Stimulated activated CD4-positive, alpha-beta T cell treated with anti-CD3 and anti-CD28 coated beads, Interleukin-4, amount 100 ng/mL, for 4 hours (primary cell): ENCODE measurements at regions not wholly inside any gene's neighbourhood (a gene's known extent, or its start where the extent isn't known, plus 50 kb on each side); places are given as distances from the start of the nearest gene placed in this dataset.
"Not testable (repeated sequence)": the region's sequence is repeated elsewhere in the genome, so short reads cannot be mapped to it uniquely, and the experiment has no call there.

Experiments
- DNase-seq, 2 experiments: peaks; one replicate each; pipeline ENCODE4 v3.0.0-alpha.2; 2020

DNA sequence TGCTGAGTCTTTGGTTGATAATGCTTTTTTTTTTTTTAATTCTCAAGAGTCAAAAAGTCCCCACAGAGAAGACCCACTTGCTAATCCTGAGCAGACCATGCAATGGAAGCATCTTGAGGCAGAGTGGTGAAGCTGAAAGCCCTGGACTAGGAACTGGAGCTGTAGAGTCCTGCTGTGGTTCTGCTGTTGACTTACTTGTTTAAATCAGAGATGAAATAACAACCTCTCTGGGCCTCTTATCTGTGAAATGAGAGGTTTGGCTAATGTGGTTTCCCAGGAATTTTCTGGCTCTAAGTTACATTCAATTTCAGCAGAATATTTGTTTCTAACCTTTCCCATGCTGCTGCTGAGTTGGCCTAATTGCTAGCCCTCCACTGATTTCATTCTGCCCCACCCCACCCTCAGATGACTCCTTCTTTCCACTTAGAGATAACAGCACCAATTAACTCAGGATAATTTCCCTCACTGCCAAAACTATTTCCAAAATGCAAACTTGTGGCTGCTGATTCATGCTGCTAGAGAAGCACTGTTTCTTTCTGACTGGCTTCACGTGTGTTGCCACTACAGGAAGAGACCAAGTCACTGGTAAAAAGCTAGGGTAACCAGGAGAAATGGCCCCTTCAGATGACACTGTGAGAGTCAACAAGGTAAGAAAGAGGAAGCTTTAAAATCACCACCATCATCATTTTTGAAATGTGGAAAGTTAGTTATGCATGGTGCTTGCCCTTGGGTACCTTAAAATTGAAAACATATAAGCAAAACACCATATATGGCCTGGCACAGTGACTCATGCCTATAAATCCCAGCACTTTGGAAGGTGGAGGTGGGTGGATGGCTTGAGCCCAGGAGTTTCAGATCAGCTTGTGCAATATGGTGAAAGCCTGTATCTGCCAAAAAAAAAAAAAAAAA lies 326.4 kb downstream of the DCHS2 start:
- no peak for DNase-seq

DNA sequence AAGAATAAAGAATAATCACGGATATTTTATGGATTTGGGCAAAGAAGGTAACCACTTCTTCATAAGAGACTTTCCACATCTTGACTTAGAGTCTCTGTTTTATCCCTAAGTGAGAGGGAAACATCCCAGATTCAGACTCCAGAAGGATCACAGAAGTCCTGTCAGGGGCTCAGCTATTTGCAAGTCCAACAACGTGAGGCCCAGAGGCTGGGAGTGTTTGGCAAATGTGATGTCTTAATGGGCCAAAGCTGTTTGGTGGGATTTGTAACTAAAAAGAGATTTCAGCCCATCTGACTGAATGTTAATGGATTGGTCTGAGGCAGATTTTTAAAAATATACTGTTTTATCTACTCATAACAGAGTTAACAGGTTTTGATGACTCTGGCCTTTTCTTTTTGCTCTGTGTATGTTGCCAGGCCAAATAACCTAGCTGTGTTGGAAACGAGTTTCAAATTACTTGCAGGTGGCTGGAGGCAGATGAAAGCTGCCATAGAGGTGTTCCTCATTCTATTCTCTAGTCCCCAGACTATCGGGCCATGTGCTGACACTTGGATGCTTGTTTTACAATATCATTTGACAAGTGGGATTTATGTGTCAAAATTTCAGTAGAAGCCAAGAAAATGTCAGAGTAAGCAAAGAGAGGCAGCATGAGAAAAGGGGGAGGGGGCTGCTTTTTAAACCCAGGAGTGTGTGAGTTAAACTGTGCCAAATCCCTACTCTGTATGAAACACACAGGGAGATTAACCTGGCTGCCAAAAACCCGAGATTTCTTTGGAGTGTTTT lies 330.9 kb downstream of the DCHS2 start:
- DNase-seq = no peak

- DNase-seq = no peak
These were observed 333.0 kb downstream of the DCHS2 start for GRCh38 chr4:154158361-154159155.

DNA sequence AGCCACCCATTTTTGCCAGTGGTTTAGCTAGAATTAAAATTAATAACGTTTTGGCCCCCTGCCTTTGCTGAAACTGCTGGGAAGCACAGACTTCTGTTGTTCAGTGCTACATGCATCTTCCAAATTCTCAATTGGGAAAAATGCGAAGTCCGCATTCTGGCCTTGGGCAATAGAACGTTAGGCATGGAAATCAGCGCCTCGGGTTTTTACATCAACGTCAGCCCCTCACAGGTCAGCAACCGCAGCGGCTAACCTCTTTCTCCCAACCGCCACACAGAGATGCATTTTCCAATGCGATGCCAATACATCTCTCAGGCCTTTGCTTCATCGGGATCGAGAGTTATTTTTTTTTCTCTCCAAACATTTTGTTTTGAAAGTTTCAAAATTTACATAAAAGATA lies 339.1 kb downstream of the DCHS2 start:
- no peak for DNase-seq

- not testable (repeated sequence) for DNase-seq
These were observed 342.4 kb downstream of the DCHS2 start for GRCh38 chr4:154149236-154149635.

- no peak for DNase-seq
These were observed 347.9 kb downstream of the DCHS2 start for GRCh38 chr4:154143720-154144119.

- DNase-seq = no peak
These were observed 348.9 kb downstream of the DCHS2 start for GRCh38 chr4:154142664-154143063.

GRCh38 chr4:154140869-154141268 lies 350.7 kb downstream of the DCHS2 start:
- no peak for DNase-seq

DNA sequence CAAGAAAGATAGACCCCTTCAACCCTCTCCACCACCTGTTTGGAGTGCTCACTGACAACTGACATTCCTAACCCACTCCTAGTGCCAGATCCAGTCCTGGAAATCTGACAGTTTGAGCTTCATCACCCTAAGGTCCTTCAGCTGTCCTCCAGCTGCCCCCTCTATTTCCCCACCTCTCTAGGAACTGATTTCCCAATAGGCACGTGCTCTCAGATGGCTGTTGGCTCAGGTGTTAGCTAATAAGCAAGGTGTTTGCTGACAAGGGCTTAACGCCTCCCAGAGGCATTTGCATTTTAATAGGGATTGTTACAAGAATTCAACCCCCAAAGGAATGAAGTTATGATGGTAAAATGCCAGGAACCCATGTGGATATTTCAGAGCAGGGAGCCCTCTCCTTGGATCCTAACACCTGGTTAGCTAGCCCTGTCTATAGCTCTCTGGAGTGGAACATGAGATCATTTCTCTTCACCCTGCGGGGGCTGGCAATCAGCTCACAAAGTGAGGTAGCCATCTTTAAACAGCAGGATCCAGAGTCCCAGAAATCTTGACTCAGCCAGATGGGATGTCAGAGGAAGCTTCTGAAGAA lies 348.5 kb upstream of the SFRP2 start:
- DNase-seq = no peak

GRCh38 chr4:154135576-154135975 lies 346.7 kb upstream of the SFRP2 start:
- DNase-seq = no peak

- no peak for DNase-seq
These were observed 343.5 kb upstream of the SFRP2 start for GRCh38 chr4:154132406-154132805.

DNA sequence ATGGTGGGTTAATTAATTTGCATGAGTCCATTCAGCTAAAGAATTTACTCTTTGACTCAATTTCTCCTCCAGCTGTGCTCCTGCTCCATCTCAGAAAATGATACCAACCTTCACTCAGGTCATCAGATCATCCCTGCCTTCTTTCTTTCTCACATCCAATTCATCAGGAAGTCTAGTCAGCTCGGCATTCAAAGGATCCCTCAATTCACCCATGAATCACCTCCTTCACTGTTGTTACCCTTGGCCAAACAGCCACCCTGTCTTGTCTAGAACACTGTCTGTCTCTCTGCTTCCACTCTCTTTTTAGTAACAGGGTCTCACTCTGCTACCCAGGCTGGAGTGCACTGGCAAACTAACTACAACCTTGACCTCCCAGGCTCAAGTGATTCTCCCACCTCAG lies 337.4 kb upstream of the SFRP2 start:
- DNase-seq = no peak

- DNase-seq = no peak
These were observed 336.5 kb upstream of the SFRP2 start for GRCh38 chr4:154125340-154125739.

DNA sequence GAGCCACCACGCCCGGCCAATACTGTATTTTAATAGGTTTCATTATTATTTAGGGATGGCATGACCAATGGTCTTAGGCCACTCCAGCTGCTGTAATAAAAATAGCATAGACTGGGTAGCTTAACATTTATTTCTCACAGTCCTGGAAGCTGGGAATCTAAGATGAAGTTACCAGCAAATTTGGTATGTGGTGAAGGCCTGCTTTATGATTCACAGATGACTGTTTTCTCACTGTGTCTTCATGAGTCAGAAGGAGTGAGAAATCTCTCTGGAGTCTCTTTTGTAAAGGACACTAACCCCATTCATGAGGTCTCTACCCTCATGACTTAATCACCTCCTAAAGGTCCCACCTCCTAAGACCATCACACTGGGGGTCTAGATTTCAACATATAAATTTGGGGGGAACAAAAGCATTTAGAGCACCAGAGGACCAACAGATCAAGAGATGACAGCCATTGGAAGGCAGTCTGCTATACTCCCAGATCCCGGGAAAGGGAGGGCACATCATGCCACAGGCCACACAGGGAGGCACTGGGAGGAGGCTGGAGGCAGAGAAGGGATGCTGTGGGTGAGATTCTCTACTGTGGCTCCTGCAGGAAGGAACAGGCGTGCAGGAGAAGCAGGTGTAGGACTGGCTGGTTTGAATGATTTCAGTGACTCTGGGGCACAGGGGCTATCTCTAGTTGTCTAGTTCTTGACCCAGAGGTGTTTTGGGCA lies 335.8 kb upstream of the SFRP2 start:
- no peak for DNase-seq

GRCh38 chr4:154123897-154124296 lies 335.0 kb upstream of the SFRP2 start:
- DNase-seq = no peak

DNA sequence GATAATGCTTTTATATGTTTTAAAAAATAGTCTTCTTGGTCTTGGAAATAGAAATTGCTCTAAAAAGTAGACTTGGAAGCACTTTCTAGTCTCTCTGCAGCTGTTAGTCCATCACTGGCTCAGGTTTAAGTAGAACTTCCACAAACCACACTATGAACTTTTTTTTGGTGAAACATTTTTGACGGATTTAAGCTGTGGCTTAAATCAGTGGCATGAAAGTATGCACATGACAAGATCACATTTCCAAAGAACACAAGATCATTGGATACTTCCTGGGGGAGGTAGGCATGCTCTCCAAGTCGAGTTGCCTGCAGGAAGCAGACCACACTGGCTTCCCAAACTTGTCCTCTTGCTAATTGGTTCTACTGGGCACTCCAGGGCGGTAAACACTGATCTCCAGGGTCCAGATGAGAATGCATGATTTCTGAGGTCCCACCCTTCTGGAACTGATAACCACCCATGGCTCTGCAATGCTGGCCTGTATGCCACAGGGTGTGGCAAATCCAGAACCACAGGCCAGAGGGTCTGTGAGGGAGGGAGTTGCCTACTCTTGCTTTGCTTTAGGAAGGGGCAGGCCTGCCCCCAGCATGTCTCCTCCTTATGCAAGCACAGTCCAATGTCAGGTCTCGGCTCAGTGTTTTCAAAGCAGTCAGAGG lies 331.9 kb upstream of the SFRP2 start:
- no peak for DNase-seq

DNA sequence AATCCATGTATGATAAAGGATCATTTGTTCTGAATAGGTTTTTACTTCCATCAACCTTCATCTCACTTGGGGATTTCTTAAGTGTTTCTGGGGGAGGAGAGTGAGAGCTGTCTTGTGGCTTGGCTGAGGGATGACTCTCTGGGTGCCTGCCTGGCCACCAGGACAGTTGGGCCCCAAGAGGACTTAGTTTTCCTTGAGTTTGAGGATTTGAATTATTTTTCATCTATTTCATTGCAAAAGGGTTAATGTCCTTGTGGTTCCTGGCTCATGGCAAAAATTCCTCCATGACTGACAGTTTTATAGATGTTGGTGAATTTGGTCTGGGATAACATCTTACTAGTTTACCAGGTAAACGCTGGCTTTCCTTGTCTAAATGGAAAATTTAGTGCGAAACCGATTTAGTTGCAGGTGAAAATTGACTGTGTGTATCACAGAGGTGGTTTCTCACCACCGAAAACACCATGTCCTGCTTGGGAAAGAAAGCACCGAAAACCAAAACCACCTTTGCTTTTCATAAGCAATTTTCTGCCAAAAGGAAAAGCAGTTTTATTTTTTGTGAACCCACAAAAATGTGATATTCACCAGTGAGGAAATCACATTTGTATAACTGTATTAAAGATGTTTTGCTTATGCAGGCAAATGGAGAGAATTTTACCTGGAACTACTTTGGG lies 331.3 kb upstream of the SFRP2 start:
- DNase-seq = no peak

DNA sequence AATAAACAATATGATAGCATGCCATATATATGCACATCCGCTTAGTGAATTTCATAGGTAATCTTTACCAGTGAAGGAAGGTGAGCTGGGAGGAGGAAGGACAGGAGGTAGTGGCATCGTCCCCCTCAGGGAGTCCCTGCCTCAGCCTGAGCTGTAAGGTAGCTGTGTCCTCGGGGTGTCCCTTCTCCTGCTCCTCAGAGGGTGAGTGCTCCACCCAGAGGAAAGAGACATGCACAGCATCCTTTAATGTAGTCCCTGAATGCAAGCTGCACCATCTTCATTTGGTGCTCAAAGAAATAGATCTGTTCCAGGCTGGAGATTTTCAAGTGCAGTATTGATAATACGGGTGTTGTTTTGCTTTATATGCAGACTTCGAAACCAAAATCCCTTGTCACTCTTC lies 330.4 kb upstream of the SFRP2 start:
- no peak for DNase-seq

DNA sequence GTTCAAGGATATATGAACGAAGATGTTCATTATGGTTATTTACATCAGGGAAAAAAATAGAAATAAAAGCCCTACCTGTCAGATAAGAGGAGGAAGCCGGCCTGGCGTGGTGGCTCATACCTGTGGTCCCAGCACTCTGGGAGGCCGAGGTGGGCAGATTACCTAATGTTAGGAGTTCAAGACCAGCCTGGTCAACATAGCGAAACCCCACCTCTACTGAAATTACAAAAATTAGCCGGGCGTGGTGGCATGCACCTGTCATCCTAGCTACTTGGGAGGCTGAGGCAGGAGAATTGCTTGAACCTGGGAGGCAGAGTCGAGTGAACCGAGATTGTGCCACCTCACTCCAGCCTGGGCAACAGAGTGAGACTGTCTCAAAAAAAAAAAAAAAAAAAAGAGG lies 328.8 kb upstream of the SFRP2 start:
- not testable (repeated sequence) for DNase-seq

GRCh38 chr4:154107337-154107736 lies 318.5 kb upstream of the SFRP2 start:
- no peak for DNase-seq

DNA sequence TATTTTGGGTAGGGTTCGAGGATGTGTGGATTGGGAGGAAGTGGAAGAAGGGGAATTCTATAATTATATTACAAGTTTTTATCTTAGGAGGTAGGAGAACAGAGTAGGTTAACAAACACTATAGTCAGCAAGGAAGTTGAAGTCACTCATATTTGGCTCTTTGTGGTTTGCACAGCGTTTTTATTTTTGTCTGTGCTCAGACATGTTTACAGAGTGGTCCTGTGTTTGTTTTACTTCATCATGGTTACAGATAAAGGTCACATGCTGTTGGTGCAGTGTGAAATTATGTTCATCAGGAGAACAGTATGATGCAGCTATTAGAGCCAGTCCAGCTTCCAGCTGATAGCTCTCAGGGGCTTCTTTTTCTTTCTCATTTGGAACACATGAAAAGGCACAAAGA lies 299.9 kb upstream of the SFRP2 start:
- no peak for DNase-seq
